H1 (cell line): ENCODE measurements at regions not wholly inside any gene's neighbourhood (a gene's known extent, or its start where the extent isn't known, plus 50 kb on each side); places are given as distances from the start of the nearest gene placed in this dataset.

Source experiments
- CEBPB ChIP-seq: IDR thresholded peaks from 2 replicates; pipeline ENCODE4 v1.6.1; 2012; ENCODE audit warnings: low read depth, low read length
- EZH2 ChIP-seq: fragments of 200-600 bp; sonication (generic); IDR thresholded peaks from 2 replicates; pipeline ENCODE4 v1.7.1; 2012; ENCODE audit warnings: low read depth, mild to moderate bottlenecking, moderate library complexity, low read length, inconsistent platforms; ENCODE audit not compliant: severe bottlenecking
- JUND ChIP-seq: IDR thresholded peaks from 2 replicates; pipeline ENCODE4 v1.6.1; 2011; ENCODE audit warnings: mild to moderate bottlenecking, improper control_type of control experiment, low read length
- KDM5A ChIP-seq: fragments of 200-600 bp; IDR thresholded peaks from 2 replicates; pipeline ENCODE4 v1.7.1; 2012; ENCODE audit warnings: mild to moderate bottlenecking, low read length, inconsistent platforms, mixed read lengths
- RNF2 ChIP-seq: fragments of 200-900, 300-1000 bp; sonication (generic); IDR thresholded peaks from 2 replicates; pipeline ENCODE4 v1.7.1; 2016; ENCODE audit warnings: borderline replicate concordance, low read depth, mild to moderate bottlenecking, antibody characterized with exemption, low read length; ENCODE audit not compliant: poor library complexity, severe bottlenecking; ENCODE audit errors: missing control alignments
- SP1 ChIP-seq: IDR thresholded peaks from 2 replicates; pipeline ENCODE4 v1.6.1; 2011; ENCODE audit warnings: low read depth, low read length

GRCh38 chr3:66145408-66145733 lies 75.4 kb upstream of the SLC25A26 start (continued):
- TF ChIP-seq JUND = no peak
- TF ChIP-seq EZH2 = no peak
- no peak for TF ChIP-seq KDM5A
- TF ChIP-seq CEBPB = no peak
- TF ChIP-seq SP1 = no peak
- TF ChIP-seq RNF2 = no peak
